Activated T-cell treated with anti-CD3 and anti-CD28 coated beads, Interleukin-2, amount 50 U/mL, for 72 hours (primary cell): ENCODE measurements at regions not wholly inside any gene's neighbourhood (a gene's known extent, or its start where the extent isn't known, plus 50 kb on each side); places are given as distances from the start of the nearest gene placed in this dataset.

Experiments used
- ATAC-seq, 2 donors: fragments of 150-1000 bp; cut with Tn5 transposase; replicated peaks in 1 of 2; 2 replicates each; pipeline ENCODE4 v1.10.0; 2021; ENCODE audit warnings: moderate library complexity in 2 of 2, mild to moderate bottlenecking in 1 of 2
- DNase-seq, 2 donors: peaks; one replicate each; pipeline ENCODE4 v3.0.0; 2021 to 2022; ENCODE audit warnings: mixed read lengths in 1 of 2
- H3K27ac Mint-ChIP-seq: one replicate; pipeline ENCODE4 v1.8.0; 2022; ENCODE audit warnings: mild to moderate bottlenecking, moderate library complexity, mixed read lengths
- H3K27me3 Mint-ChIP-seq: one replicate; pipeline ENCODE4 v1.8.0; 2022; ENCODE audit warnings: low read depth, mixed read lengths
- H3K36me3 Mint-ChIP-seq, 2 donors: one replicate each; pipeline ENCODE4 v1.8.0; 2022; ENCODE audit warnings: mixed read lengths in 2 of 2, mild to moderate bottlenecking in 1 of 2; ENCODE audit not compliant: insufficient read depth in 2 of 2
- H3K4me1 Mint-ChIP-seq: one replicate; pipeline ENCODE4 v1.8.0; 2022; ENCODE audit warnings: low read depth, mixed read lengths
- H3K4me3 Mint-ChIP-seq, 2 donors: one replicate each; pipeline ENCODE4 v1.8.0; 2022; ENCODE audit warnings: mild to moderate bottlenecking in 2 of 2, mixed read lengths in 2 of 2, moderate library complexity in 2 of 2
- H3K9me3 Mint-ChIP-seq, 2 donors: one replicate each; pipeline ENCODE4 v1.8.0; 2022; ENCODE audit warnings: mixed read lengths in 2 of 2

- Mint-ChIP-seq H3K27me3 (no peaks in the 10 kb centered on the region), H3K36me3 (no peaks in the 10 kb centered on the region), H3K27ac (no peak overlapping the region), H3K4me1 (no peaks in the 10 kb centered on the region), H3K9me3 (peaks cover 0 to 4% of the 10 kb centered on the region in 2 donors), H3K4me3 (no peak overlapping the region)
- DNase-seq = no peak
- no peak for ATAC-seq
Observed at GRCh38 chr4:84091266-84091665, 407.8 kb downstream of the NKX6-1 start.

- no peak for DNase-seq
- H3K9me3 Mint-ChIP-seq = peaks cover 0 to 4% of the 10 kb centered on the region in 2 donors
- H3K4me3 Mint-ChIP-seq = no peak overlapping the region
- no peak for ATAC-seq
- H3K27me3 Mint-ChIP-seq = no peaks in the 10 kb centered on the region
- H3K36me3 Mint-ChIP-seq = no peaks in the 10 kb centered on the region
- H3K4me1 Mint-ChIP-seq = no peaks in the 10 kb centered on the region
- H3K27ac Mint-ChIP-seq = no peak overlapping the region
Observed at GRCh38 chr4:84089652-84090437, 409.2 kb downstream of the NKX6-1 start.

DNA sequence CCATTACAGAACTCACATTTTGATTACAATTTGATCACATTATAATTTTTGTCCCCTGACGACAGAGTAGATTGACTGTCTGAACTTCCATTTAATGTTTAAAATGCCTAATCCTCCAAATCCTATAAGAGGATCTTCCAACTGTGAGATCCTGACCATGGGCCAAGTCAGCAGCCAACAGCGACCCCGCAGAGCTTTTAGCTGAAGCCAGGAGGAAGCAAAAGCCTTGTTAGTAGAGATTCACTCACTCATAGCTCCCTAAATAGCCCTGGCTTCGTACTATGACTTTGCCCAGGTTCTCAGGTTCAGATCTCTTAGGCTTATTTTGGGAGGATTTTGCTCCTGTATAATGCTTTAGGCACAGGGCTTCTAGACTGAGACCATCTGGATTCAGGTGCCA, 413.1 kb downstream of the NKX6-1 start:
- H3K27me3 Mint-ChIP-seq = no peaks in the 10 kb centered on the region
- DNase-seq (no peak), ATAC-seq (no peak)
- no peak overlapping the region for H3K27ac Mint-ChIP-seq
- peaks cover 0 to 5% of the 10 kb centered on the region in 2 donors for H3K9me3 Mint-ChIP-seq
- no peaks in the 10 kb centered on the region for H3K36me3 Mint-ChIP-seq
- H3K4me1 Mint-ChIP-seq = no peaks in the 10 kb centered on the region
- no peak overlapping the region for H3K4me3 Mint-ChIP-seq

GRCh38 chr4:84070289-84070688, 428.8 kb downstream of the NKX6-1 start:
- H3K27ac Mint-ChIP-seq = no peak overlapping the region
- no peaks in the 10 kb centered on the region for H3K36me3 Mint-ChIP-seq
- H3K9me3 Mint-ChIP-seq = peaks cover 0 to 5% of the 10 kb centered on the region in 2 donors
- no peaks in the 10 kb centered on the region for H3K4me1 Mint-ChIP-seq
- H3K4me3 Mint-ChIP-seq = no peak overlapping the region
- no peak for ATAC-seq
- no peaks in the 10 kb centered on the region for H3K27me3 Mint-ChIP-seq
- no peak for DNase-seq

- DNase-seq = no peak
- no peaks in the 10 kb centered on the region for H3K27me3 Mint-ChIP-seq
- peaks cover 0 to 4% of the 10 kb centered on the region in 2 donors for H3K9me3 Mint-ChIP-seq
- no peaks in the 10 kb centered on the region for H3K36me3 Mint-ChIP-seq
- no peak overlapping the region for H3K27ac Mint-ChIP-seq
- no peaks in the 10 kb centered on the region for H3K4me1 Mint-ChIP-seq
- no peak for ATAC-seq
- H3K4me3 Mint-ChIP-seq = no peak overlapping the region
Observed at GRCh38 chr4:84063619-84064018, 435.5 kb downstream of the NKX6-1 start.

- no peak for ATAC-seq
- no peaks in the 10 kb centered on the region for H3K36me3 Mint-ChIP-seq
- H3K27me3 Mint-ChIP-seq = no peaks in the 10 kb centered on the region
Observed at GRCh38 chr4:84058201-84058600, 440.9 kb downstream of the NKX6-1 start.

GRCh38 chr4:84051639-84052038, 447.5 kb downstream of the NKX6-1 start:
- DNase-seq (no peak), ATAC-seq (no peak)
- Mint-ChIP-seq H3K4me3 (no peak overlapping the region), H3K36me3 (no peaks in the 10 kb centered on the region), H3K27ac (no peak overlapping the region), H3K9me3 (no peaks in the 10 kb centered on the region), H3K27me3 (no peaks in the 10 kb centered on the region), H3K4me1 (no peaks in the 10 kb centered on the region)

More at GRCh38 chr4:84058201-84058600, 440.9 kb downstream of the NKX6-1 start:
- no peaks in the 10 kb centered on the region for H3K9me3 Mint-ChIP-seq
- H3K27ac Mint-ChIP-seq = no peak overlapping the region
- no peak overlapping the region for H3K4me3 Mint-ChIP-seq
- H3K4me1 Mint-ChIP-seq = no peaks in the 10 kb centered on the region
- DNase-seq = no peak

DNA sequence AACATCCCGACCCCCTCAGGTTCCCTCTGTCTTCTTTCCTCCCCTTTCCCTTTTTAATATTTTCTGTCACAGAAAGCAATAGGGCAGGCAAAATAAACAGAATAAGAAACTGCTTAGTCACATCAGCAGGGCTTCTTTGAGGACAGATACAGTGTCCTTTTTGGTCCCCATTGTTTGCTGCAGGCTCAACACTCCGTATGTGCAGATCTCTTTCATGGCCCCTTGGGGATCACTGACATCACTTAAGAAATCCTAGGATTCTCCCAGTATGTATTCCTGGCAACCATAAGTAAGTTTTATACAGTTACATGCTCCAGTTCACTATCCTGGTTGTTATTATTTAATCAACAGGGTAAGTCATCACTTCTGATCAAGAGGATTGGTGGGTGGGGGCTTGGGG, 448.0 kb downstream of the NKX6-1 start:
- no peak overlapping the region for H3K27ac Mint-ChIP-seq

DNA sequence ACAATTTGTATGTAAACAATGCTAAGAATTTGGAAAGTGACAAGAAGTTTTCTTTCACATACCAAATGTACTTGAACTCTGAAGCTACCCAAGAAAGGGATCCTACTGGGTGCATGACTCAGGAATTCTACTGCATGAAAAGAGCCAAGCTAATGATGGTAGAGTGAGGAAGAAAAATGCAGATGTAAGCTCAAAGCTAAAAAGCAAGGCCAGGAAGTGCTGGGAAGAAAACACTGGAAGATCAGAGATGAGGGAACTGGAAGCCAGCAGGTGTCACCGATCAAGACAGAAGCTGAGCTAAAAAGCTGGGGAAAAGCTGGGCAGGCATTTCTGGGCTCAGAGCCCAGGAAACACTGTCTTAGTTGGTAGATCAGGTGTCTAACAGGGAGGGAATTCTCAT, 449.1 kb downstream of the NKX6-1 start:
- no peak for ATAC-seq
- Mint-ChIP-seq H3K27me3 (no peaks in the 10 kb centered on the region), H3K36me3 (no peaks in the 10 kb centered on the region), H3K27ac (no peak overlapping the region), H3K4me1 (no peaks in the 10 kb centered on the region), H3K4me3 (no peak overlapping the region), H3K9me3 (no peaks in the 10 kb centered on the region)
- no peak for DNase-seq

More for the DNA sequence above, 448.0 kb downstream of the NKX6-1 start:
- H3K4me1 Mint-ChIP-seq = no peaks in the 10 kb centered on the region
- H3K27me3 Mint-ChIP-seq = no peaks in the 10 kb centered on the region
- H3K36me3 Mint-ChIP-seq = no peaks in the 10 kb centered on the region
- H3K9me3 Mint-ChIP-seq = no peaks in the 10 kb centered on the region
- no peak for ATAC-seq
- no peak overlapping the region for H3K4me3 Mint-ChIP-seq
- no peak for DNase-seq

DNA sequence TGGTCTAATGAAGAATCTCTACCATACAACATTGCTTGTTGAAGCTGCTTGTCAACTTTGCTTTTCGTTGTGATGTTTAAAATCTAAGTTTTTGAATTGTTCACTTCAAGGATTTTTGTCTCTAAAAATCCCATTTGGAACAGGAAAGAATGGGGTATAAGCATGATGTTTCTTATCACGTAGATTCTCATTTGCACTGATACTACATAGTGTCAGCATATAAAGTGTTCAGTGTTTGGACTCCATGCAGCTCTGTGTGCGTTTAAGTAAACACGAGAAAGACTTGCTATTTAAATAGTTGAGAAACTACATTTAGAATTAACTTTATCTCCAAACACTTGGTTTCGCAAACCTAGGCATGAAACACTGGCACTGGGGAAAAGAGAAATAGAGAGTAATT, 452.5 kb downstream of the NKX6-1 start:
- H3K4me3 Mint-ChIP-seq = no peak overlapping the region
- no peaks in the 10 kb centered on the region for H3K4me1 Mint-ChIP-seq
- no peak for ATAC-seq
- no peaks in the 10 kb centered on the region for H3K36me3 Mint-ChIP-seq
- H3K27me3 Mint-ChIP-seq = no peaks in the 10 kb centered on the region
- H3K9me3 Mint-ChIP-seq = no peaks in the 10 kb centered on the region
- H3K27ac Mint-ChIP-seq = no peak overlapping the region
- no peak for DNase-seq

GRCh38 chr4:84041426-84041825, 457.7 kb downstream of the NKX6-1 start:
- H3K9me3 Mint-ChIP-seq = no peaks in the 10 kb centered on the region
- DNase-seq (no peak), ATAC-seq (no peak)
- H3K27ac Mint-ChIP-seq = no peak overlapping the region
- H3K4me1 Mint-ChIP-seq = no peaks in the 10 kb centered on the region
- no peaks in the 10 kb centered on the region for H3K36me3 Mint-ChIP-seq
- H3K4me3 Mint-ChIP-seq = no peak overlapping the region
- H3K27me3 Mint-ChIP-seq = no peaks in the 10 kb centered on the region

DNA sequence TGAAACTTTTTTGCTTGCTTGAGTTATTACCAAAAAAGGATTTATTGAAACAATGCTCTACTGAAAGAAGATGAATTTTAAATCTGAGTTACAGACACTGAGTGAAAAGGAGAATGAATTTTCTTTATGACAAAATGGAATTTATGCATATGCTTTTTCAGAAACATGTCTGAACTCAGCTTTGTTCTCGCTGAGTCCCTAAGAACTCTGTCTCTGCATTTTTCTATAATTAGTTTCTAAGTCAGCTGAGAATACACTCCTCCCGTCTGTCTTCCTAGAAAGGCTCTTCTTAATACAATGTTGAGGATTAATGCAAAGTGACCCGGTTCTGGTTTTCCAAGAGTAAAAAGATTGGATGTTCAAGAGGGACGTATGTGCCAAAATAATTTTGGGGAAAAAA, 463.5 kb downstream of the NKX6-1 start:
- no peaks in the 10 kb centered on the region for H3K4me1 Mint-ChIP-seq
- ATAC-seq = no peak
- no peaks in the 10 kb centered on the region for H3K36me3 Mint-ChIP-seq
- DNase-seq = no peak
- H3K9me3 Mint-ChIP-seq = peaks cover 0 to 2% of the 10 kb centered on the region in 2 donors
- no peak overlapping the region for H3K27ac Mint-ChIP-seq
- H3K4me3 Mint-ChIP-seq = no peak overlapping the region
- H3K27me3 Mint-ChIP-seq = no peaks in the 10 kb centered on the region

GRCh38 chr4:84032372-84032771, 466.7 kb downstream of the NKX6-1 start:
- H3K27me3 Mint-ChIP-seq = no peaks in the 10 kb centered on the region
- ATAC-seq (no peak), DNase-seq (no peak)
- H3K9me3 Mint-ChIP-seq = peaks cover 0 to 2% of the 10 kb centered on the region in 2 donors
- no peak overlapping the region for H3K27ac Mint-ChIP-seq
- H3K4me1 Mint-ChIP-seq = no peaks in the 10 kb centered on the region
- no peak overlapping the region for H3K4me3 Mint-ChIP-seq
- no peaks in the 10 kb centered on the region for H3K36me3 Mint-ChIP-seq

- ATAC-seq (no peak), DNase-seq (no peak)
- H3K4me3 Mint-ChIP-seq = no peak overlapping the region
- no peaks in the 10 kb centered on the region for H3K27me3 Mint-ChIP-seq
- H3K36me3 Mint-ChIP-seq = no peaks in the 10 kb centered on the region
- H3K9me3 Mint-ChIP-seq = peaks cover 0 to 2% of the 10 kb centered on the region in 2 donors
- H3K4me1 Mint-ChIP-seq = no peaks in the 10 kb centered on the region
- no peak overlapping the region for H3K27ac Mint-ChIP-seq
Observed at GRCh38 chr4:84031401-84031800, 467.7 kb downstream of the NKX6-1 start.
